Midbrain (tissue), 1 donor: ENCODE measurements at regions not wholly inside any gene's neighbourhood (a gene's known extent, or its start where the extent isn't known, plus 50 kb on each side); places are given as distances from the start of the nearest gene placed in this dataset.
"Not testable (repeated sequence)": the region's sequence is repeated elsewhere in the genome, so short reads cannot be mapped to it uniquely, and the experiment has no call there.

Experiments used
- DNase-seq: peaks from one replicate; lab custom pipeline; 2025; lab: John Stamatoyannopoulos, UW

GRCh38 chr14:105659935-105660527 is 133.6 kb downstream of the TMEM121 start:
- no peak for DNase-seq

GRCh38 chr14:105660816-105661531 is 134.6 kb downstream of the TMEM121 start:
- no peak for DNase-seq

GRCh38 chr14:105662043-105662442 is 135.7 kb downstream of the TMEM121 start:
- DNase-seq, result not testable (repeated sequence)

GRCh38 chr14:105662592-105662991 is 136.2 kb downstream of the TMEM121 start:
- DNase-seq, result not testable (repeated sequence)

- DNase-seq, result not testable (repeated sequence)
Observed at GRCh38 chr14:105663323-105663722, 136.9 kb downstream of the TMEM121 start.

- not testable (repeated sequence) for DNase-seq
Observed at GRCh38 chr14:105663818-105664596, 137.6 kb downstream of the TMEM121 start.

GRCh38 chr14:105664691-105665090 is 138.3 kb downstream of the TMEM121 start:
- DNase-seq, result no peak

GRCh38 chr14:105665247-105665950 is 139.0 kb downstream of the TMEM121 start:
- no peak for DNase-seq

GRCh38 chr14:105665951-105666277 is 139.5 kb downstream of the TMEM121 start:
- DNase-seq, result no peak

- no peak for DNase-seq
Observed at GRCh38 chr14:105666420-105666819, 140.0 kb downstream of the TMEM121 start.

GRCh38 chr14:105666991-105667662 is 140.7 kb downstream of the TMEM121 start:
- not testable (repeated sequence) for DNase-seq

- DNase-seq, result not testable (repeated sequence)
Observed at GRCh38 chr14:105667663-105668020, 141.3 kb downstream of the TMEM121 start.

GRCh38 chr14:105668021-105668420 is 141.6 kb downstream of the TMEM121 start:
- not testable (repeated sequence) for DNase-seq

GRCh38 chr14:105668471-105669230 is 142.3 kb downstream of the TMEM121 start:
- DNase-seq, result not testable (repeated sequence)

GRCh38 chr14:105669231-105669610 is 142.8 kb downstream of the TMEM121 start:
- not testable (repeated sequence) for DNase-seq

- not testable (repeated sequence) for DNase-seq
Observed at GRCh38 chr14:105669646-105670045, 143.3 kb downstream of the TMEM121 start.

- not testable (repeated sequence) for DNase-seq
Observed at GRCh38 chr14:105672450-105673200, 146.2 kb downstream of the TMEM121 start.

- not testable (repeated sequence) for DNase-seq
Observed at GRCh38 chr14:105675433-105675832, 149.1 kb downstream of the TMEM121 start.

GRCh38 chr14:105675905-105676670 is 149.7 kb downstream of the TMEM121 start:
- not testable (repeated sequence) for DNase-seq
